ENCODE measurements at regions not wholly inside any gene's neighbourhood (a gene's known extent, or its start where the extent isn't known, plus 50 kb on each side); places are given as distances from the start of the nearest gene placed in this dataset.

DNA sequence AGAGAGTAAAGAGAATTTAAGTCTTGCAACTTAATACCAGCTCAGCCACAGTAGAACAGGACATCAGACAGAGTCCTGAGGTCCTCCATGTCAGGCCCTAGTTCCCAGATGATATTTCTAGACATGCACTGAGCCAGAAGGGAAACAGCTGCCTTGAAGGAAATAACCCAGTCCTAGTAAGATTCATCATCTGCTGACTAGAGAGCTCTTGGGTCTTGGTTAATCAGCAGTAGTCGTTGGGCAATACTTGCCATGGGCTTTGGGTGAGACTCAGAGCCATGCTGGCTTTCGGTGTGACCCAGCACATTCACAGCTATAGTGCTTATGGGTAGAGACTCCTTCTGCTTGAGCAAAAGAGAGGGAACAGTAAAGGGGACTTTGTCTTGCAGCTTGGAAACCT, 379.1 kb downstream of the AR start:
- TF ChIP-seq CEBPB (IDR thresholded peaks at IDR 0.05; ENCODE audit: low read depth, low read length): no peak
- no peak for TF ChIP-seq RAD21 (IDR thresholded peaks at IDR 0.05; ENCODE audit: low read length)
- TF ChIP-seq, protein P1, sequence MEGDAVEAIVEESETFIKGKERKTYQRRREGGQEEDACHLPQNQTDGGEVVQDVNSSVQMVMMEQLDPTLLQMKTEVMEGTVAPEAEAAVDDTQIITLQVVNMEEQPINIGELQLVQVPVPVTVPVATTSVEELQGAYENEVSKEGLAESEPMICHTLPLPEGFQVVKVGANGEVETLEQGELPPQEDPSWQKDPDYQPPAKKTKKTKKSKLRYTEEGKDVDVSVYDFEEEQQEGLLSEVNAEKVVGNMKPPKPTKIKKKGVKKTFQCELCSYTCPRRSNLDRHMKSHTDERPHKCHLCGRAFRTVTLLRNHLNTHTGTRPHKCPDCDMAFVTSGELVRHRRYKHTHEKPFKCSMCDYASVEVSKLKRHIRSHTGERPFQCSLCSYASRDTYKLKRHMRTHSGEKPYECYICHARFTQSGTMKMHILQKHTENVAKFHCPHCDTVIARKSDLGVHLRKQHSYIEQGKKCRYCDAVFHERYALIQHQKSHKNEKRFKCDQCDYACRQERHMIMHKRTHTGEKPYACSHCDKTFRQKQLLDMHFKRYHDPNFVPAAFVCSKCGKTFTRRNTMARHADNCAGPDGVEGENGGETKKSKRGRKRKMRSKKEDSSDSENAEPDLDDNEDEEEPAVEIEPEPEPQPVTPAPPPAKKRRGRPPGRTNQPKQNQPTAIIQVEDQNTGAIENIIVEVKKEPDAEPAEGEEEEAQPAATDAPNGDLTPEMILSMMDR (conservative IDR thresholded peaks at IDR 0.05; ENCODE audit: low read depth, low read length): no peak
- no peak for TF ChIP-seq POLR2A (IDR thresholded peaks at IDR 0.05; ENCODE audit: low read depth, low read length)
- no peak for TF ChIP-seq BHLHE40 (IDR thresholded peaks at IDR 0.05; ENCODE audit: low read depth, low read length)
